NCI-H1417 (cell line): ENCODE measurements at regions not wholly inside any gene's neighbourhood (a gene's known extent, or its start where the extent isn't known, plus 50 kb on each side); places are given as distances from the start of the nearest gene placed in this dataset.
A peak's percentile ranks its signal among the peaks of the same experiment; 100 is the strongest.
"Not testable (repeated sequence)": the region's sequence is repeated elsewhere in the genome, so short reads cannot be mapped to it uniquely, and the experiment has no call there.

Experiments
- DNase-seq, 3 experiments: peaks; one replicate each; lab custom pipeline; 2025; lab: John Stamatoyannopoulos, UW

DNA sequence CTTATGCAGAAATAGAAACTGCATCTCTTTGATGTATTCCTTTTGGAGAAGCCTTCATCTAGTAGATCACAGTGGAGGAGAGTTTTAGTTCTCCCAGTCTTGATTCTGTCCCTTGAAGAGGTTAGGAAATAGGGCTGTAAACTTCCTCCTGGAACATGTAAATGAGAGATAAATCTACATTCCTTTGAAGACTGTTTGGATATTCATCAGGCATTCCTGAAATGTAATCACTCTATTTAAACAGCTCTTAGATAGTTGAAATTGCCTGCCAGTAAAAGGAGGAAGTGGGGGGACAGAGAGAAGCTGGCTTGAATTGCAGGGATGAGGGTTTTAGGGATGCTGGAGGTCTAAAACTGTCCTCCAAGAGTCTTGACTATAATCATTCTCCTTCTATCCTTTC, 254.3 kb upstream of the LRRC3B start:
- no peak for DNase-seq

DNA sequence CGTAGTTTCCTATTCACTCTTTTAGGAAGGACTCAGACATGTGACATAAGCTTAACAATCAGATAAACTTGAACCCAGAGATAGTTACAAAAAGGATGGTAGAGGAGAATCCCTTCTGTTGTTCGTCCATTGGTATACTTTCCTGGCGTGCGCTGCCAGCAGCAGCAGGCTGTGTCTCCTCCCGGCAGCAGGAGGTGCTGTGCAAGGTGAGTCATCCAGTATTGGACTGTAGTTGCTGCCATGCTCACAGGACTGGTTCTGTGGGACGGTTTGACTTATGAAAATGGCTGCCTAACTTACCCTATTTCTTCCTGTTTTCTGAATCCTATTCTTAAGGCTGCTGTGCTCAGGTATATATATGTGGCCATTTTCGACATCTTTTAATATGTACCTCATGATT, 253.4 kb upstream of the LRRC3B start:
- DNase-seq: no peak

DNA sequence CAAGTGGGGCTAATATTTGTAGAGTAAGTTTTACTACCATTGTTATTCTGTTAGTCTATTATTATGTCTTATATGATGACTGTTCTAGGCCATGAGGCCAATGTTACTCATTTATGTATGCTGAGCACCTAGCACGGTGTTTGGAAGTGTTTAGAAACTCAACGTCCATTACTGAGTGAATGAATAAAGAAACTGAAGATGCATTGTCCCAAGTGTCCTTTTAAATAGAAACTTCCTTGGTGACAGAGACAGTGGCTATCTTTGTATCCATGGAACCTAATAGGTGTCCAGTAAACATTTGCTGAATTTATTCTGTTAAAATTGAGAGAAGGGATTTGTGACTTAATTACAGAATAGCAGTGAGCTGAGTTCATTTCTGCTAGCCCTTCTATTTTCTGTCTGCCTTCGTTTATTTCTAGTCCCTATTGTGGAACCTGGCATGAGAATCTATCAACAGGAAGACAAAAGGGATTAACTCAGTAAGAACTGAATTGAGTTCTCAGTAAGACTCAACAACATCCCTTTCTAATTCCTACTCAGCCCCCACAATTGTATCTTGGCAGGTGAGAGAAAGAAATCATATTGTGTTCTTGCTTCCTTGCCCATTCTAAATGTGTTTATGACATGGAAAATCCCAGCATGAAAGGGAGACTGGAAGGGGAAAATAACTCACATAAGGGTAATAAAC, 246.6 kb upstream of the LRRC3B start:
- no peak for DNase-seq

DNA sequence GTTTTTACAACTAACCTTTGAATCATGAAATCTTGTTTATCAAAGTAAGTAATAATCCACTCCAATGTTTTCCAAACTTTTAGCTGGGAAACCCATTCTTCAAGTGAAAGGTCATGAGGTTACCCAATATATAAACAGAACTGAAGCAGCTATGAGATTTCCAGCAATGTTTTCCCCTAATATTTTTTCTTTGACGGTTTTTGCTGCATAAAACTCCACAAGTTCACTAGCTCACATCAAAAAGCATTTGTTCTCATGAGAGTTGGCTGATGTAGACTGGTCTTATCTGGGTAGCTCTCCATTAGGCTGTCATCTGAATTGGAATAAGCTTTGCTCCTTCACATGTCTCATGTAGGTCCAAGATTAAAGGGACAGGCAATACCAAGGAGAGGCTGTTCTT, 241.2 kb upstream of the LRRC3B start:
- DNase-seq: no peak

DNA sequence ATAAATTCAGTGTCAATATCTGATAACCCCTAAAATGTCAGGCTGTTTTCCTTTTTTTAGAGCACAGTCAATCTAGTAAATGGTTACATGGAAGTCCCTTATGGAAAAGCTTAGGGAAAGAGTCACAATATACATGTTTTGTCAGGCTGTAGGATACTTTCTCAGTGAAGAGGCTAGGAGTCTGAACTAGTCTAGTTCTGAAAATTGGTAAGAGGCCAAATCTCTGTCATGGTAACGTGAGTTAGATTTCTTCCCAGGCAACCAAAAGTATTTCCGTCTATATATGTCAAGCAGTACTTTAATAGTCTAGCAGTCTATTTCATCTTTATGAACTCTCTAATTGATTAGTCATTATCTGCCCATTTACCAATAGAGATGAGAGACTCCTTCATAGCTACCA, 215.9 kb upstream of the LRRC3B start:
- DNase-seq: no peak

DNA sequence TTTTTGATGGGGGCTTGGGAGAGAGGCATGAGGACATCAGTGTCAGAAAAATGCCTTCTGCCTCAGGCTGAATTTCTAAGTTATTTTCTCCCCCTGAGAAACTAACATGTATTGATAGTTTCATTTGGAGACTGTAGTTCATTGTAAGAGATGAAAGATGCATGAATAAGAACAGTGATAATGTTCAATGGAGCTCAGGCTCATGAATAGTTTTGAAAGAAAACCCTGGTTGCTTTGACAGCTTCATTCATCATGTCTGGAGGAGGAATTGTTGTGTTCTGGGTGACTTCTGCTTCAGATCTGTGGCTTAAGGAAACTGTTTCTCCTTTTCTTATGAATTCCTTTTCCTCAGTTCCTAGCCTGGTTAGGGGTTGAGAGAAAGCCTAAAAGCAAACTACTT, 204.0 kb upstream of the LRRC3B start:
- DNase-seq: no peak

DNA sequence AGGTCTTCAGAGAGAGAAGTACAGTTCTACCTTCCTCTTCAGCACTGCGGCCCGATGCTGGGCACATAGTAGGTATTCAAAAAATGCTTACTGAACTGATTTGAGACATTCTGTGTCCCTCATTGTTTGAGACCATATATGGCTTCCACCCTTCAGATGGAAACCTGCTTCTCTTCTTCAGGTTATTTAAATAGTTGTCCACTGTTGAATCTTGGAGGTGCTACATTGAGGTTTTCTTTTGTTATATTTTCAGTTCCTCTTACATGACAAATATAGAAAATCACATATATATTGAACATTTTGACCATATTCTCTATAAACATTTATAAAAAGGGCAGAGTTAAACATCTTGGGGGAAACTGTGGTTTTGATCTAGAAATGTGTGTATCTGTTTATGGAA, 200.2 kb upstream of the LRRC3B start:
- no peak for DNase-seq

DNA sequence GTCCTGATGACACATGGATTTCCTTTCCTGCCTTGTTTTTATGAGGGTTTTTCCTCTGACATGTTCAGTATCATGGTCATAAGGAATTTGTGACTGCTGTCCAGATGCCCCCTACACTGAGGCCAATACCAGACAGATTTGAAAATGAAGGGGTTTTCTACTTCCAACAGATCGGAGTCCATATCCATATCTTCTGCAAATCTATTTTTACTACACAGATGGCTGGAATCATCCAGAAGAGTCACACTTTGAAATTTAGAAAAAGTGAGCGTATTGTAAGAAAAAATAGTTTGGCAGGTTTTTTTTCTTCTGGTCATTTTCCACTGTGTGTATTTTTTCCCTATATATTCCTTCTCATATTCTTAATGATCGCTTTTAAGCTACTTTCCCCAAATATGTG, 197.5 kb upstream of the LRRC3B start:
- no peak for DNase-seq

DNA sequence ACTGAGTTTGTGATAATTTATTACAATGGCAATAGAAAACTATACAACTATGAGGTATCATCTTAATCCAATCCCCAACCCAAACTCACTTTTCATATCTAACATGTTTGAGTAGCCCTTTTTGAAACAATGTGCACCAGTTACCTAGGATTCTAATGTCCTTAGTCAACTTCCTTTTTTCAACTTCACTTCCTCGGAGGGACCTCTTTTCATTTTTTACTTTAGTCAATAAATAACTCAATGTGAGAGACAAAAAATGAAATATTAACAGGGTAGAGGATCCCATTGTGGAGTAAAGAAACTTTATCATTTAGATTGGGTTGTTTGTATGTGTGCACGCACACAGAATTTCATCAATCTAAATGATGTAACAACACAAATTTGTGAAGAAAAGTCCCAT, 193.6 kb upstream of the LRRC3B start:
- DNase-seq: no peak

DNA sequence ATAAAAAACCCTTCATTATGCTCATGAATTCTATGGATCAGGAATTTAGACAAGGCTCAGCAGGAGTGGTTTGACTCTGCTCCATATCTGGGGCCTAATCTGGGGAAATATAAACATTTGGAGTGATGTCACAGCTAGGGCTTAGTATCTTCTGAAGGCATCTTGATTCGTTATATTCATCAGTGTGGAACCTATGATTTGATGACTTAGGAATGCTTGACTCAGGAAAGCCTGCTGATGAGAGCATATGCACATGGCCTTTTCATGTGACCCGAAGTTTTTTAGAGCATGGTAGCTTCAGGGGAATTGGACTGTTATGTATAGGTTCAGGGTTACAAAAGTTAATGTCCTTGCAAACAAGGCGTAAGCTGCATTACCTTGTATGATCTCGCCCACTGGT, 184.9 kb upstream of the LRRC3B start:
- DNase-seq: no peak

DNA sequence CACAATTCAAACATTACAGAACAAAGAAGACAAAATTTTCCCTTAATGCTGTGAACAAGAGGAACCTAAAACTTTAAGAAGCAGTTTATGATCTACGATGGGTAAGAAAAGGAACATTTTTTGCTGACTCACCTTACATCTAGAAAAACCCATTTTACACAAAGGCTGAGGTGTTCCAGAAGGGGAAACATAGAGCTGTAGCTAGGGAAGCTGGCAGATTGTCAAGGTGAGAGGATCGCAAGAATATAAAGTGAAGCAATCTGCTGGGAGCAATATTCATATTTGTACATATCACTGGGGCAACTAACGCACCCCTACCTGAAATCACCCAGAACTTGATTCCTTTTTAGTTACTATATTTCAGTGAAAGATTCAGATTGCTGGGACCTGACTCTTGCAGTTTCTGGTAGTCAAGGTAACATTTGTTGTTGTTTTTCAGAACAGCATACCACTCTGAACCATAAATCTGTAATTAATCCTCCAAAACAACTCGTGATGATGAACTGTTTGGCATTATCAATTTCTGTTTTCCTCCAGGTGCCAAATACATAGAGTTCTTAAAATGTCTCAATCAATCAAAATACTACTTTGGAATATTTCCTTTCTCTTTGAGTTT, 184.1 kb upstream of the LRRC3B start:
- DNase-seq: peak in 1 of 3 experiments; percentile 1

DNA sequence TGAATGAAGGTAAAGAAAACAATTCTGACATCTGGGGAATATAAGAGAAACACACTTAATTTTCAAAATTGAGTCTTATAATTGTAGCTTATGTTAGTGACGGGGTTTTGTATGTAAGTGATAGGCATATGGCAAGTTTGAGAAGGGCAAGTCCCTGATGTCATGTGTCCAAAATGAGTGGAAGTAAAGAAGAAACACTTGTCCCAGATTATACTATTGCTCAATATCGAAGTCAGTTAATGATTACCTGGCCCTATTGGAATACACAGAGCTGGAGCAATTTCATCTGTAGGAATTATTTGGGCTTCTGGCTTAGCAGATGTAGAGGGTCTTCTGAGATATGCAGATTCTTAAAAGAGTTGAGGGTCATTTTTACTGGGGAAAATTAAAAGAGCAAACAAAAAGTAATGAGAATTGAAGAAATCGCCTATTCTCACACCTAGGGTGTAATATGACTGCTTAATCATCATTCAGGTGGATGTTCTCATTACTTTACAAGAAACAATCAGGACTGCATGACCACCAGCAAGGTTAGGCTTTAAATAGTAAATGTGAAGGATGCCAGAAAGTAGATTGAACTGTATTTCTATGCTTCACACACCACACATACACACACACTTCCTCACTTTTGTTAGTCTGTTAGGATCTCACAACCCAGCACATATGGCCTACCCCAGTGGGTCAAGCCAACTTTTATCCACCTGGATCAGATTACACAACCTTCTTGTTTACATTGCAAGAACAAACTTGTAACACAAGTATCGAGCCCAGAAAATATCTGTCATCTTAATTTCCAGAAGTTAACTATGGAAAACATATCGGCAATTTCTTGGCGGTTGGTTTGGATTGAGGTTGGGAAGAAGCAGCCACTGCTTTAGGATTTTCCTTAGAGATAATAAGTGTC, 183.3 kb upstream of the LRRC3B start:
- DNase-seq: no peak

DNA sequence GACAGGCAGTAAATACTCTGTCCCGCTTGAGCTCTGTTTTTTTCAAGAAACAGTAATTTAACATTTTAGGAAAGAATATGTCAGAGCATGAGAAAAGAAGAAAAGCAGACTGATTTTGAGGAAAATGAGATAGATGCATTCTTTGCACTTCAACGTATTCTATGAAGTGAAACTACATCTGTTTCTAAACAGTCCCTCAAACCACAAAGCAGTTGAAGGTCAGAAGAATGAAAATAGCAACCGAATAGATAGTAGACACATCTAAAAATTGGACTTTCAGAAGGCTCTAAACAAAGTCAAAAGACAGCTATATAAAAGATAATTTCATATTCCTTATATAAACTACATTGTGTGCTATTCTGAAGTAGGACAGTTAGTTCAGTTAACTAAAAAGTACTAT, 172.6 kb upstream of the LRRC3B start:
- DNase-seq: no peak

DNA sequence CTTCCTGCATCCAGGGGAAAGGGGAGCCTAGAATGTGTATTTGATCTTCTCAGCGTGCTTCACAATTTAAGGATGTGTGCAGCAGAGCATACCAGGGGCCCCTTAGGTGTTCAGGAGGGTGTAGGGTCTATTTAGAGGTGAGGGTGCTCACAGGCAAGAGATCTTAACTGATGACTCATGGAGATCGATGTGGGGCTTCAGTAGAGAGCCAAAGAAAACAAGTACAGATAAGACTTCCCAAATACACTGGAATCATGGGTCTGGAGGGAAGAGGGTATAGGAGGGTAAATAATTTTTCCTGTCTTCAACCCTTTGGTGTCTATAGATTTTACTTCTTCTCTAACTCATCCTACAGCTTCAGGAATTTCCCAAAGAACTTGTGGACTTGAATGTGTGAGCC, 170.2 kb upstream of the LRRC3B start:
- DNase-seq: no peak

DNA sequence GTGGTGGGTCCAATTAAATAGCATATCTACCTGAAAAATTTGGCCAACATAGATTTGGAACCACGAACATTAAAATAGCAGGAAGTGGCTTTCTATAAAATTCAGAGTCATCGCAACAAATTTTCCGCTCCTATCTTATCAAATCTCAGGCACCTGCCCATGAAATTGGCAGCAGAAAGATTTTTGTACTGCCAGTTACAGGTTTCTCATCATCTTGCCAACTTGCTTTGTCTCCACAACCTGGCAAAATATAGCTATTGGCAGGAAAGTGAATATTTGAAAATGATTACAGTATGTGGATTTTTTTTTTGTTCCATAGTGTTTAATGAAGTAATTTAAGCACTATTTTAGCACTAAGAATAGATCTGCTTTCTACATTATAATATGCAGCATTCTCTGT, 161.6 kb upstream of the LRRC3B start:
- DNase-seq: no peak

DNA sequence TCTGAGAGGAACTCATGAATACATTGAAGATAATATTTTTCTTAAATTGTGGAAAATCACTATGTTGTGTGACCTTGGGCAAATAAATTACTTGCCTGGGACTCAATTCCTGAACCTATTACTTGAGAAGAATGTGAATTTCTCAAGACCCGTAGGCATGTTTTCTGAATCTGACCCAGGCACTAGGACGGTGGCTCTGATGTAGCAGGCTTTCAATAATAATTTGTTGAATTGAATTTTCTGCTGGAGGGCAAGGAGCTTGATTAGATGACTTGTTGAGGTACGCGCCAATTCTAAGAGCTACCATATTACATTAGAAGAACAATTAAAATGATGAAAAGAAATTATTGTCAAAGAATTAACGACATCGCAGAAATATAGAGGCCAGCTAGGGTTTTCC, 150.2 kb upstream of the LRRC3B start:
- no peak for DNase-seq

DNA sequence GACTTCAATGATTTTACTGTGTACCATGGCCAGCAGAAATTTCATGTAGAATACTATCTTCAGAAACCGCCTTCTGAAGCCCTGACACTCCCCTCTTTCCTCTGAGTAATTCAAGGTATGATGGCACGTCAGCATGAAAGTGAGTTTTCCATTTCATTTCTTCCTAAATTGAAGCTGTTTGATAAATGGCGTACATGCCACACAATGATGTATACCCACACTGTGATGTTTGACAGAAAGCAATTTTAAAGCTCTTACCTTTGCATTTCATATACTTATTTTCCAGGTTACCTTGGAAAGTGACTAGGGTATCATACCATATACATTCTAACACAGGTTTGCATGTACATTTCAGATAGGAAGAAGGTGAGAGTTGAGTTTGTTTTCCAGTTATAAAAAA, 147.9 kb upstream of the LRRC3B start:
- DNase-seq: no peak

DNA sequence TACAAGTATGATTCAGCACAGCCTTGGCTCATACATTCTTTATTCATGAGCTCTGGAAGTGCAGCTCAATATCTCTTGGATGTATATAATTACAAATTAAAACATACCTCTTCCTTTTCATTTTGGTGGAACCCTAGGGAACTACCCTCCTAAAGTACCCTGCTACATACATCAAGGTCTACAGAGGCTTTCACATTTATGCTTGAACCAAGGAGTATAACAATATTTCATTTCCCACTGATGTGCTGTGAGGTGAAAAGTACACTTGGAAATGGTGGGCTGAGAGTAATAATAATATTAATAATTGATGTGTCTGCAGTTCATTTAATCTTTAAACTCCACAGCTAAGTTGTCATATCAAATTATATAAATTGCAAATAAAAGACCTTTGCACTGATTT, 142.2 kb upstream of the LRRC3B start:
- no peak for DNase-seq

DNA sequence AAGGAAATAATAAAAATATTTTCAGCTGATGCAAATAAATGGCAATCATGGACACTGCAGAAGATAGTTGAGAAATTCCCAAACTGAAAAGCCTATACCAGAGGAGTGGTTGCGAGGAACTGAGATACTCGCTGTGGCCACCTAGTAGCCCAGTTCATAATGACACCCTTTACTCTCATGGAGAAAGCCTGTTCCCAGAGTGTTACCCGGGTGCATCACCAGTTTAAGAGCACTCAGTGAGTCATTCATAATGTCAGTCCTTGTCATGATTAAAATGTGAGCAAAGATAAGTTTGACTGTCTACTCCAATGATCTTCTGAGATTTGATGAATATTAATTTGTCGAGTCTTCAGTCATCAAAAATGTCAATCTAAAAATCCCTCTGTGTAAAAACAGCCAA, 138.4 kb upstream of the LRRC3B start:
- peak in 1 of 3 experiments; percentile 20 for DNase-seq

DNA sequence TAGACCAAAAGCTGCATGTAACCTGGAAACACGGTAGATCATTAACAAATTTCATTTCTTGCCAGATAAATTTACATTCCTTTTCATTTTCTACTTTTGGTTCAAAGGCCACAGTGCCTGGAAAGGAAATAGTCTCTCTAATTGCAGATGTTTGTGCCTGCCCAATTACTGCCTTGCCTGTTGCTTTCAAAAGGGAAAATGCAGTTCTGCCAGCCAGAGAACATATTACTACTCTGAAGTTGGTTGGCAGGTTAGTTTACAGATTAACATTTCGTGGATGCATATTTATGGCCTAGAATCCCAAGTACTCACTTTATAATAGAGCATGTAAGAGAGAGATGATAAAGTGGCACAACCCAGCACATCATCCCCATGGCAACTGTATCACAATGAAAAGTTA, 124.3 kb upstream of the LRRC3B start:
- DNase-seq: no peak

DNA sequence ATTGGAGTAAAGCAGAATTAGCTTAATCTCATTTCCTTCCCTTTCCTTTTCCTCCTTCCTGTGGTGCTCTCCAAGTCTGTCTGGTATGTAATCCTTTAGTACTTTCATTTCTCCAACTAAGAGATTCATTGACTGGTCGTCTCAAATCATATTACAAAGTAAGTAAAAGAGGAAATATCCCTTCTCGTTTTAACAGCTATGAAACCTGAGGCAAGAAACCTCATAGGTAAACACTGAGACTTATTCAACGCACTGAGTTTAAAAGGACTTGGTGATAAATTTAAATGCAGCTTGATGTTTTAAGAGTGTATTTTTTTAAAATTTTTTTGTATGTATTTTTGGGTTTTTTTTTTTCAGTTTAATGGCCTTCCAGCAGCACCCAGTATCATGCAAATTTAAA, 117.2 kb upstream of the LRRC3B start:
- DNase-seq: no peak

DNA sequence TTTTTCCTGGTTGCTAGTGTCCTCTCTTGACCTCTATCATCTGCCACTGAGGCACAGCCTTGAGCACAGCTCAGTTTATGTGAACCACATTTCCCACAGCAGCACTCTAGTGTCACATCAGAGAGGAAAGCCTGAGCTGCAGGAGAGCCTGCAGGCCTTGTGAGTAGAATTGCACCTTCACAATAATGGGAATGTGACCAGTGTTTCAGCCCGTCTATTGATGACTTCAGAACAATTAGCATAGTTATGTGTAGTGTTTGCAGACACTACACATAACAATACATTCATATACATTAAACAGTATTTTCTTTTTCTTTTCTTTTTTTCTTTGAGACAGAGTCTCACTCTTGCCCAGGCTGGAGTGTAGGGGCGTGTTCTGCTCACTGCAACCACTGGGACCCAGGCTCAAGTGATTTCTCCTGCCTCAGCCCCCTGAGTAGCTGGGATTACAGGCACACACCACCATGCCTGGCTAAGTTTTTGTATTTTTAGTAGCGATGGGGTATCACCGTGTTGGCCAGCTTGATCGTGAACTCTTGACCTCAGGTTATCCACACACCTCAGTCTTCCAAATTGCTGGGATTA, 108.0 kb upstream of the LRRC3B start:
- DNase-seq: not testable (repeated sequence)

DNA sequence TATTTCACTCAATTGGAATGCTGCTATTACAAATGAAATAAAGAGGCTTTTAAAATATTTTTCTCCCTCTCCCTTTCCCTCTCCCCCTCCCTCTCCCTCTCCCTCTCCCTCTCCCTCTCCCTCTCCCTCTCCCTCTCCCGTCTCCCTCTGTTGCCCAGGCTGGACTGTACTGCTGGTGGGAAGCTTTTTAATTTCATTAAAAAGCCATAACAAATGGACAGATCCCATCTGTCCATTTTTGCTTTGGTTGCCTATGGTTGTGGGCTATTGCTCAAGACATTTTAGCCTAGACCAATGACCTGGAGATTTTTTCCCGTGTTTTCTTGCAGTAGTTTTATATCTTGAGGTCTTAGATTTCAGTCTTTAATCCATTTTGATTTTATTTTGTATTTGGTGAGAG, 107.2 kb upstream of the LRRC3B start:
- DNase-seq: no peak
